SK-N-SH (cell line): ENCODE measurements at regions not wholly inside any gene's neighbourhood (a gene's known extent, or its start where the extent isn't known, plus 50 kb on each side); places are given as distances from the start of the nearest gene placed in this dataset.

Source experiments
- CHD2 ChIP-seq: fragments of 150-350 bp; IDR thresholded peaks from 2 replicates; pipeline ENCODE4 v1.6.1; 2018; ENCODE audit warnings: low read length; ENCODE audit not compliant: partially characterized antibody
- CTCF ChIP-seq: fragments of 200-600 bp; sonication (generic); IDR thresholded peaks from 2 replicates; pipeline ENCODE4 v1.6.1; 2017; ENCODE audit warnings: antibody characterized with exemption, mild to moderate bottlenecking, moderate library complexity
- EP300 ChIP-seq, 2 experiments: IDR thresholded peaks; 2 replicates each; pipeline versions ENCODE4 v1.4.0 to v1.6.1; 2012; ENCODE audit warnings: borderline replicate concordance in 1 of 2, low read depth in 1 of 2, low read length in 1 of 2
- EZH2phosphoT487 ChIP-seq: fragments of 200-600 bp; sonication (generic); IDR thresholded peaks from 2 replicates; pipeline ENCODE4 v1.6.1; 2017; ENCODE audit warnings: low read depth, mixed run types, mild to moderate bottlenecking, antibody characterized with exemption, moderate library complexity, borderline replicate concordance
- GATA2 ChIP-seq: sonication (generic); formaldehyde crosslinking; IDR thresholded peaks from 2 replicates; pipeline ENCODE4 v1.5.0; 2020; ENCODE audit warnings: mild to moderate bottlenecking, missing genetic modification reagents
- IRF3 ChIP-seq: fragments of 150-350 bp; IDR thresholded peaks from 2 replicates; pipeline ENCODE4 v1.6.1; 2016; ENCODE audit warnings: mild to moderate bottlenecking, low read depth, low read length
- MAX ChIP-seq: IDR thresholded peaks from 2 replicates; pipeline ENCODE4 v1.4.0; 2012; ENCODE audit warnings: low read depth
- NRF1 ChIP-seq: IDR thresholded peaks from 2 replicates; pipeline ENCODE4 v1.6.1; 2012; ENCODE audit warnings: low read depth, mild to moderate bottlenecking, low read length
- RAD21 ChIP-seq: IDR thresholded peaks from 2 replicates; pipeline ENCODE4 v1.6.1; 2012; ENCODE audit warnings: mild to moderate bottlenecking, low read length
- REST ChIP-seq: IDR thresholded peaks from 2 replicates; pipeline ENCODE4 v1.6.1; 2012; ENCODE audit warnings: mild to moderate bottlenecking, low read depth, low read length, moderate library complexity
- TEAD4 ChIP-seq: IDR thresholded peaks from 2 replicates; pipeline ENCODE4 v1.4.0; 2012; ENCODE audit warnings: mild to moderate bottlenecking, borderline replicate concordance; ENCODE audit not compliant: insufficient read depth
- USF2 ChIP-seq: fragments of 150-350 bp; IDR thresholded peaks from 2 replicates; pipeline ENCODE4 v1.6.1; 2017; ENCODE audit warnings: antibody characterized with exemption, low read length, low read depth, borderline replicate concordance

GRCh38 chr1:79283451-79283850, 276.9 kb upstream of the ADGRL4 start:
- TF ChIP-seq CTCF (no peak), MAX (no peak), IRF3 (no peak), EZH2phosphoT487 (no peak), USF2 (no peak), CHD2 (no peak), GATA2 (CRISPR knock-in tag) (no peak), RAD21 (no peak), EP300 (IDR thresholded peaks at IDR 0.05; ENCODE audit: borderline replicate concordance in 1 of 2, low read depth in 1 of 2, low read length in 1 of 2) (no peak), NRF1 (no peak), REST (no peak), TEAD4 (no peak)
